Spinal cord (tissue), 9 donors: ENCODE measurements at regions not wholly inside any gene's neighbourhood (a gene's known extent, or its start where the extent isn't known, plus 50 kb on each side); places are given as distances from the start of the nearest gene placed in this dataset.
A peak's percentile ranks its signal among the peaks of the same experiment; 100 is the strongest.
"Not testable (repeated sequence)": the region's sequence is repeated elsewhere in the genome, so short reads cannot be mapped to it uniquely, and the experiment has no call there.

Source experiments
- DNase-seq, 6 donors: peaks; one replicate each; pipeline versions ENCODE4 v3.0.0 to v3.0.0-alpha.2; 2013 to 2015; ENCODE audit warnings: low spot score in 6 of 6, low read depth in 4 of 6
- H3K27ac ChIP-seq: one replicate; pipeline ENCODE4 v1.5.1; 2013; ENCODE audit warnings: low read depth, low read length, control low read depth
- H3K27me3 ChIP-seq: one replicate; pipeline ENCODE4 v1.6.1; 2013; ENCODE audit warnings: low read length; ENCODE audit not compliant: control insufficient read depth, insufficient read depth
- H3K36me3 ChIP-seq: one replicate; pipeline ENCODE4 v1.6.1; 2013; ENCODE audit warnings: low read length; ENCODE audit not compliant: control insufficient read depth, insufficient read depth
- H3K4me1 ChIP-seq: one replicate; pipeline ENCODE4 v1.6.1; 2013; ENCODE audit warnings: low read length; ENCODE audit not compliant: control insufficient read depth, insufficient read depth
- H3K4me3 ChIP-seq: one replicate; pipeline ENCODE4 v1.5.1; 2013; ENCODE audit warnings: low read depth, low read length, control low read depth
- H3K9me3 ChIP-seq: one replicate; pipeline ENCODE4 v1.6.1; 2013; ENCODE audit warnings: low read length; ENCODE audit not compliant: control insufficient read depth, insufficient read depth
- WGBS: methylation state at CpG from one replicate; pipeline ENCODE4 v1.1.5; 2013; ENCODE audit warnings: missing lambda C conversion rate; ENCODE audit not compliant: insufficient coverage; 5-methylcytosine and 5-hydroxymethylcytosine counted together
- donor health status: healthy.

- no peak for DNase-seq
- Histone ChIP-seq H3K4me1 (no peaks in the 10 kb centered on the region), H3K36me3 (no peaks in the 10 kb centered on the region), H3K9me3 (no peaks in the 10 kb centered on the region), H3K27me3 (no peaks in the 10 kb centered on the region), H3K4me3 (no peak overlapping the region), H3K27ac (no peak overlapping the region)
- WGBS = no CpG with 5 or more reads among the region's 1 CpG
These were observed 186.5 kb downstream of the LNPK start for GRCh38 chr2:175815537-175815936.

DNA sequence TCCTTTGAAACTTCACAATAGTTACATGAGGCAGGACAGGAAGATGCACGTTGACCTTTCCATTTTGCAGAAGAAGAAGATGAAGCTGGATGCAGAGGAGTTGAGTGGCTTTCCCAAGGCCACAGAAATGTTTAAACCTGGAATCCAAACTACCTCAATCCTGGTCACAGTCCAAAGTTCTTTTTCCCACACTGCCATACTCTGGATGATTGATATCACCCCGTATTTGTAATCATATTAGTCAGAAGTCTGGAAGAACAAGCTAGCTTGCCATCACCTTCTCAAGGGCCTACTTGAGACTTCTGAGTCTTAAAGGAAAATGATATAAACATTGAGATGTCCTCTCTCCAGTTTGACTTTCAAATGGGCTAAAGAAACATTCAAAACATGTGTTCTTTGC lies 190.1 kb downstream of the LNPK start:
- WGBS = 80% methylated on average over 1 of the region's 2 CpGs
- no peak overlapping the region for H3K4me3 ChIP-seq
- DNase-seq = no peak

DNA sequence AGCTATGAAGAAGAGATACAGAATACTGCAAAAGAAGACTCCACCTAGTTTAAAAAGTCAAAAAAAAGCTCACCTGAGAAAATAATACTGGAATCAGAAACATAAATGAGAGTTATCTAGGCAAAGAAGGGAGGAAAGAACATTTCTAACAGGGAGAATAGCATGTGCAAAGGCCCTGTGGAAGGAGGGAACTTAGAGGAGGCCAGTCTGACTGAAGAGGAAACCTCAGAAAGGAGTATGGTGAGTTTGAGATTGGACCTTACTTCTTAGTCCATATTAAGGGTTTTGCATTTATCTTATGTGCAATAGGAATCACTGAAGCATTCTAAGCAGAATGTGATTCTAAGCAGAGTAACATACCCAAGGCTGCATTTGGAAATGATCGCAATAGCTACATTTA lies 193.2 kb downstream of the LNPK start:
- Histone ChIP-seq H3K9me3 (no peaks in the 10 kb centered on the region), H3K27ac (no peak overlapping the region), H3K27me3 (no peaks in the 10 kb centered on the region), H3K4me1 (no peaks in the 10 kb centered on the region), H3K36me3 (no peaks in the 10 kb centered on the region), H3K4me3 (no peak overlapping the region)
- 100% methylated on average over 1 of the region's 1 CpG for WGBS
- no peak for DNase-seq

More for the DNA sequence above, 190.1 kb downstream of the LNPK start:
- no peak overlapping the region for H3K27ac ChIP-seq
- no peaks in the 10 kb centered on the region for H3K9me3 ChIP-seq
- H3K4me1 ChIP-seq = no peaks in the 10 kb centered on the region
- no peaks in the 10 kb centered on the region for H3K27me3 ChIP-seq
- no peaks in the 10 kb centered on the region for H3K36me3 ChIP-seq

DNA sequence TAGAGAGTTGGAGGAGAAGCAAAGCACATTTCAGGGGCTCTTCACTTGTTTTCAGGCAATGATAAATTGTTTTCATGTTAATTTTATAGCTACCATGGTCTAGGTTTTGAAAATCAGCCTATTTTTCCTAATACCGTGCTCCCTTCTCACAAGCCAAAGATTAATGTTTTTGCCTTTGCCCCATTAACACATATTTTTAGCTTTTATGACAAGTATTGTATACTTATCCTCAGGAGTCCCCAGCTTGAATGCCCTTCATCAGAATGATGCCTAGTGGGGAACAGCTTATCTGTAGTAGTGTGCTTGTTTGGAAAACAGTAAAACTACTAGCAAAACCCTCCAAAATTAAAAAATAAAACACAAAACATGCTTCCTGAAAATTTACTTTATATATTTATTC lies 194.0 kb downstream of the LNPK start:
- H3K27ac ChIP-seq = no peak overlapping the region
- no CpG with 5 or more reads among the region's 1 CpG for WGBS

GRCh38 chr2:175807031-175807873 lies 194.8 kb downstream of the LNPK start:
- WGBS = 83% methylated on average over 2 of the region's 5 CpGs
- Histone ChIP-seq H3K4me1 (no peaks in the 10 kb centered on the region), H3K27ac (no peak overlapping the region), H3K27me3 (no peaks in the 10 kb centered on the region), H3K9me3 (no peaks in the 10 kb centered on the region), H3K4me3 (no peak overlapping the region), H3K36me3 (no peaks in the 10 kb centered on the region)
- DNase-seq = no peak

More for the DNA sequence above, 194.0 kb downstream of the LNPK start:
- no peaks in the 10 kb centered on the region for H3K27me3 ChIP-seq
- no peaks in the 10 kb centered on the region for H3K4me1 ChIP-seq
- no peaks in the 10 kb centered on the region for H3K36me3 ChIP-seq
- H3K9me3 ChIP-seq = no peaks in the 10 kb centered on the region
- H3K4me3 ChIP-seq = no peak overlapping the region
- DNase-seq = no peak

- Histone ChIP-seq H3K36me3 (no peaks in the 10 kb centered on the region), H3K27me3 (no peaks in the 10 kb centered on the region), H3K4me3 (no peak overlapping the region), H3K9me3 (peaks cover 1% of the 10 kb centered on the region), H3K27ac (no peak overlapping the region), H3K4me1 (no peaks in the 10 kb centered on the region)
- WGBS = no CpG with 5 or more reads among the region's 3 CpGs
- no peak for DNase-seq
These were observed 195.5 kb downstream of the LNPK start for GRCh38 chr2:175806570-175806969.

DNA sequence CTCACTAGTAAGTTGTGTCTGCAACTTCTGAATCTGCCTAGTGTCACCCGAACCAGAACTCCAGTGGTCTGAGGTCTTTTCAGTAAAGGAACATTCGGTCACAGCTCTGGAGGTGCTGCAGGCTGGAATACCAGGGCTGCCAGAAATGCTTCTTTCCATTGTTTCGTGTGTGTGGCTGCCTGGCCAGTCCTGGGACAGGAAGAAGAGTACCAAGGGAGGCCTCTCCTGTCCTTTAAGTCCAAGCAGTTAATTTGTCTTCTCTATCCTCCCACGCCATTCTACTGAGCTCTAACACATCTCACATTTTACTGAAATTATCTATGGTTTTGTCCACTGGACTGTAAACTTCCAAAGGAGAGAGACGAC lies 196.0 kb downstream of the LNPK start:
- peaks cover 1% of the 10 kb centered on the region for H3K9me3 ChIP-seq
- WGBS = 85% methylated on average over 3 of the region's 5 CpGs
- H3K36me3 ChIP-seq = no peaks in the 10 kb centered on the region
- no peaks in the 10 kb centered on the region for H3K4me1 ChIP-seq
- no peak overlapping the region for H3K27ac ChIP-seq
- H3K4me3 ChIP-seq = no peak overlapping the region
- no peak for DNase-seq
- no peaks in the 10 kb centered on the region for H3K27me3 ChIP-seq

GRCh38 chr2:175805442-175806124 lies 196.5 kb downstream of the LNPK start:
- Histone ChIP-seq H3K4me1 (no peaks in the 10 kb centered on the region), H3K27ac (no peak overlapping the region), H3K4me3 (no peak overlapping the region), H3K27me3 (no peaks in the 10 kb centered on the region), H3K9me3 (peaks cover 1% of the 10 kb centered on the region), H3K36me3 (no peaks in the 10 kb centered on the region)
- no peak for DNase-seq
- WGBS = 100% methylated on average over 2 of the region's 5 CpGs

GRCh38 chr2:175804122-175804521 lies 197.9 kb downstream of the LNPK start:
- Histone ChIP-seq H3K27ac (no peak overlapping the region), H3K9me3 (peaks cover 1% of the 10 kb centered on the region), H3K36me3 (no peaks in the 10 kb centered on the region), H3K4me3 (no peak overlapping the region), H3K4me1 (no peaks in the 10 kb centered on the region), H3K27me3 (no peaks in the 10 kb centered on the region)
- DNase-seq = peak in 1 of 6 donors; percentile 14
- 89% methylated on average over 5 of the region's 5 CpGs for WGBS

DNA sequence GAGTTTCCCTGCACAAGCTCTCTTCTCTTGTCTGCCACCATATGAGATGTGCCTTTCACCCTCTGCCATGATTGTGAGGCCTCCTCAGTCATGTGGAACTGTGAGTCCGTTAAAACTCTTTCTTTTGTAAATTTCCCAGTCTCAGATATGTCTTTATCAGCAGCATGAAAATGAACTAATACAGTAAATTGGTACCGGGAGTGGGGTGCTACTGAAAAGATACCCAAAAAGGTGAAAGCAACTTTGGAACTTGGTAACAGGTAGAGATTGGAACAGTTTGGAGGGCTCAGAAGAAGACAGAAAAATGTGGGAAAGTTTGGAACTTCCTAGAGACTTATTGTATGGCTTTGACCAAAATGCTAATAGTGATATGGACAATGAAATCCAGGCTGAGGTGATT lies 205.6 kb downstream of the LNPK start:
- not testable (repeated sequence) for H3K27me3 ChIP-seq, H3K4me3 ChIP-seq, H3K27ac ChIP-seq, DNase-seq, H3K36me3 ChIP-seq, H3K9me3 ChIP-seq, H3K4me1 ChIP-seq
- WGBS = 100% methylated on average over 1 of the region's 2 CpGs
